GM12878 (cell line): ENCODE measurements at regions not wholly inside any gene's neighbourhood (a gene's known extent, or its start where the extent isn't known, plus 50 kb on each side); places are given as distances from the start of the nearest gene placed in this dataset.

Experiments used
- ATAC-seq: fragments of 200-7000 bp; cut with Tn5 transposase; 3 replicates; pipeline ENCODE4 v1.9.1; 2020; ENCODE audit warnings: mild to moderate bottlenecking, moderate library complexity
- BruUV-seq: library from RNA; stranded (reverse); fragments of 400-500 nt; replicated peaks from 2 replicates; lab custom pipeline; 2021; lab: Mats Ljungman, UMichigan
- CTCF ChIA-PET: fragments of 300-600 bp; sonication (Branson Sonifier 250); formaldehyde crosslinking; extraction: SDS; loops from one replicate; lab custom pipeline; 2021; ENCODE audit warnings: inconsistent platforms; lab: Yijun Ruan, JAX
- POLR2A ChIA-PET: fragments of 350-600 bp; formaldehyde crosslinking; extraction: SDS; loops from one replicate; lab custom pipeline; 2021; ENCODE audit warnings: inconsistent platforms; lab: Charles Lee
- RAD21 ChIA-PET: fragments of 300-600 bp; sonication (Branson Sonifier 250); formaldehyde crosslinking; loops from one replicate; lab custom pipeline; 2023; ENCODE audit warnings: antibody characterized with exemption; ENCODE audit not compliant: unreplicated experiment; lab: Charles Lee
- SMC1A ChIA-PET: fragments of 300-600 bp; sonication (Branson Sonifier 250); formaldehyde crosslinking; loops from one replicate; lab custom pipeline; 2023; ENCODE audit not compliant: unreplicated experiment, uncharacterized antibody; lab: Charles Lee
- DNase-seq: peaks from one replicate; pipeline ENCODE4 v3.0.0-alpha.2; 2011; ENCODE audit warnings: low read depth, low spot score
- FAIRE-seq: peaks from 3 replicates; lab custom pipeline; 2011; peaks lifted over from hg19 to GRCh38; lab: Jason Lieb, UNC
- H2AFZ ChIP-seq: 2 replicates; pipeline ENCODE4 v1.6.0; 2011; ENCODE audit warnings: low read depth, low read length, control low read depth; ENCODE audit not compliant: control insufficient read depth
- H3K27ac ChIP-seq: 2 replicates; pipeline ENCODE4 v1.5.1; 2011; ENCODE audit warnings: control low read depth; ENCODE audit not compliant: control insufficient read depth, insufficient read depth
- H3K27me3 ChIP-seq, 2 experiments: replicated peaks in 1 of 2; 2 replicates each; pipeline versions ENCODE4 v1.6.0 to v1.6.1; 2011; ENCODE audit warnings: low read length in 1 of 2; ENCODE audit not compliant: control insufficient read depth in 2 of 2, insufficient read depth in 2 of 2
- H3K36me3 ChIP-seq, 2 experiments: 2 replicates each; pipeline ENCODE4 v1.5.1; 2011; ENCODE audit warnings: low read length in 1 of 2; ENCODE audit not compliant: control insufficient read depth in 2 of 2, insufficient read depth in 2 of 2
- H3K4me1 ChIP-seq: 2 replicates; pipeline ENCODE4 v1.6.1; 2011; ENCODE audit warnings: mild to moderate bottlenecking, low read length, moderate library complexity, mixed read lengths; ENCODE audit not compliant: control insufficient read depth, insufficient read depth
- H3K4me2 ChIP-seq: 2 replicates; pipeline ENCODE4 v1.6.0; 2011; ENCODE audit warnings: control low read depth; ENCODE audit not compliant: control insufficient read depth, insufficient read depth
- H3K4me3 ChIP-seq: fragments of 200-600 bp; sonication (generic); 2 replicates; pipeline ENCODE4 v1.5.1; 2016
- H3K79me2 ChIP-seq: 2 replicates; pipeline ENCODE4 v1.6.0; 2011; ENCODE audit warnings: low read length; ENCODE audit not compliant: control insufficient read depth, insufficient read depth
- H3K9ac ChIP-seq: 2 replicates; pipeline ENCODE4 v1.8.0; 2011; ENCODE audit warnings: low read length, control low read depth, mixed read lengths; ENCODE audit not compliant: control insufficient read depth, insufficient read depth
- H3K9me3 ChIP-seq: replicated peaks from 3 replicates; pipeline ENCODE4 v1.5.1; 2011; ENCODE audit warnings: mild to moderate bottlenecking, low read length; ENCODE audit not compliant: control insufficient read depth, insufficient read depth
- H4K20me1 ChIP-seq: 2 replicates; pipeline ENCODE4 v1.6.0; 2011; ENCODE audit not compliant: control insufficient read depth, insufficient read depth
- ATF7 ChIP-seq: fragments of 450-650 bp; IDR thresholded peaks from 2 replicates; pipeline ENCODE4 v1.6.1; 2016; ENCODE audit warnings: low read depth, mild to moderate bottlenecking
- EZH2 ChIP-seq: IDR thresholded peaks from 2 replicates; pipeline ENCODE4 v1.6.1; 2012; ENCODE audit warnings: low read depth, mild to moderate bottlenecking, control low read depth, inconsistent platforms, low read length, borderline replicate concordance; ENCODE audit not compliant: control insufficient read depth
- FOXK2 ChIP-seq: fragments of 450-650 bp; IDR thresholded peaks from 2 replicates; pipeline ENCODE4 v1.6.1; 2017; ENCODE audit warnings: mild to moderate bottlenecking, moderate library complexity
- FOXM1 ChIP-seq: IDR thresholded peaks from 2 replicates; pipeline ENCODE4 v1.6.1; 2012; ENCODE audit warnings: low read depth, mild to moderate bottlenecking, inconsistent platforms, low read length, moderate library complexity
- JUND ChIP-seq: IDR thresholded peaks from 2 replicates; pipeline ENCODE4 v1.6.1; 2012; ENCODE audit warnings: low read depth, mild to moderate bottlenecking, low read length, improper control_type of control experiment, moderate library complexity
- MTA3 ChIP-seq: IDR thresholded peaks from 2 replicates; pipeline ENCODE4 v1.6.1; 2012; ENCODE audit warnings: low read length, inconsistent platforms, borderline replicate concordance
- NKRF ChIP-seq: fragments of 450-650 bp; conservative IDR thresholded peaks from 2 replicates; pipeline ENCODE4 v1.6.1; 2017; ENCODE audit warnings: mild to moderate bottlenecking, moderate library complexity
- NRF1 ChIP-seq: conservative IDR thresholded peaks from 2 replicates; pipeline ENCODE4 v1.6.1; 2011; ENCODE audit warnings: mild to moderate bottlenecking, low read depth, low read length, improper control_type of control experiment
- RAD21 ChIP-seq: IDR thresholded peaks from 2 replicates; pipeline ENCODE4 v1.6.1; 2011; ENCODE audit warnings: mild to moderate bottlenecking, low read depth, low read length, moderate library complexity; ENCODE audit not compliant: insufficient read depth
- SP1 ChIP-seq: IDR thresholded peaks from one replicate; pipeline ENCODE4 v1.6.1; 2011; ENCODE audit warnings: low read depth, low read length
- TARDBP ChIP-seq: IDR thresholded peaks from 2 replicates; pipeline ENCODE4 v1.6.1; 2016; ENCODE audit warnings: borderline replicate concordance
- TBL1XR1 ChIP-seq: IDR thresholded peaks from 2 replicates; pipeline ENCODE4 v1.6.1; 2012; ENCODE audit warnings: low read depth, low read length, improper control_type of control experiment
- ZBED1 ChIP-seq: IDR thresholded peaks from 2 replicates; pipeline ENCODE4 v1.6.1; 2016; ENCODE audit warnings: borderline replicate concordance
- ZBTB4 ChIP-seq: fragments of 450-650 bp; formaldehyde crosslinking; IDR thresholded peaks from 2 replicates; pipeline ENCODE4 v1.4.0; 2022; ENCODE audit warnings: mild to moderate bottlenecking, moderate library complexity
- WGBS: methylation state at CpG from one replicate; pipeline ENCODE4 v1.1.6; 2016; ENCODE audit warnings: low lambda C conversion rate; ENCODE audit not compliant: insufficient replicate concordance, insufficient coverage; ENCODE audit errors: missing lambda C conversion rate; 5-methylcytosine and 5-hydroxymethylcytosine counted together
- in situ Hi-C: fragments of 300-500 bp; cut with MboI; formaldehyde crosslinking; loops from 9 replicates; pipeline ENCODE4 v1.14.3; 2018; ENCODE audit warnings: mixed read lengths
- intact Hi-C: fragments of 100-400 bp; cut with micrococcal nuclease; formaldehyde crosslinking; loops from one replicate; pipeline ENCODE4 v1.14.2; 2022; ENCODE audit not compliant: unreplicated experiment

GRCh38 chr17:63378411-63379375 is 67.4 kb downstream of the CYB561 start:
- in situ Hi-C loops: no loop called here
- no peak for FAIRE-seq
- CTCF ChIA-PET: no interaction called here

More at GRCh38 chr17:63378411-63379375, 67.4 kb downstream of the CYB561 start:
- H3K79me2 ChIP-seq: no peaks in the 10 kb centered on the region
- ChIA-PET POLR2A (no interaction called here), RAD21 (no interaction called here), SMC1A (interaction anchor here (1.0 kb wide), 1 partner anchor 47 kb away, joined by 3 read pairs; no protein-coding TSS in a partner anchor)
- ATAC-seq (no peak), DNase-seq (no peak)
- whole genome bisulfite sequencing: 30% methylated on average over 3 of the region's 3 CpGs
- H3K4me3 ChIP-seq: no peak overlapping the region
- no peaks in the 10 kb centered on the region; the same call in 2 of the 3 replicates for H3K9me3 ChIP-seq
- H2AFZ ChIP-seq: no peak overlapping the region
- no peak overlapping the region for H3K27ac ChIP-seq
- BruUV-seq: no TSS peak
- intact Hi-C loops: no loop called here
- no peak overlapping the region for H3K9ac ChIP-seq
- no peaks in the 10 kb centered on the region for H4K20me1 ChIP-seq
- no peaks in the 10 kb centered on the region for H3K36me3 ChIP-seq
- no peaks in the 10 kb centered on the region for H3K27me3 ChIP-seq
- no peaks in the 10 kb centered on the region for H3K4me1 ChIP-seq
- TF ChIP-seq FOXM1 (no peak), JUND (no peak), MTA3 (no peak), NRF1 (no peak), TBL1XR1 (no peak), NKRF (no peak), ATF7 (no peak), ZBTB4 (CRISPR knock-in tag) (no peak), SP1 (no peak), FOXK2 (no peak), TARDBP (no peak), RAD21 (no peak), ZBED1 (no peak), EZH2 (no peak)
- no peak overlapping the region for H3K4me2 ChIP-seq
